Stomach (tissue), 8 donors: ENCODE measurements at regions not wholly inside any gene's neighbourhood (a gene's known extent, or its start where the extent isn't known, plus 50 kb on each side); places are given as distances from the start of the nearest gene placed in this dataset.

Experiments
- DNase-seq, 2 donors: peaks; one replicate each; pipeline versions ENCODE4 v3.0.0 to v3.0.0-alpha.2; 2013 to 2019
- H3K27ac ChIP-seq, 5 donors: fragments of 200-600 bp in 4 of 5; sonication (generic) in 4 of 5; one replicate each; pipeline ENCODE4 v1.5.1; 2013 to 2019; ENCODE audit warnings: mild to moderate bottlenecking in 1 of 5, moderate library complexity in 1 of 5
- H3K27me3 ChIP-seq, 3 donors: fragments of 200-600 bp; sonication (generic); one replicate each; pipeline ENCODE4 v1.5.1; 2017 to 2019; ENCODE audit warnings: mixed run types in 1 of 3
- H3K36me3 ChIP-seq, 4 donors: fragments of 200-600 bp; sonication (generic); 1 replicate in 3 of 4; 2 replicates in 1 of 4; pipeline ENCODE4 v1.5.1; 2016 to 2019
- H3K4me1 ChIP-seq, 4 donors: fragments of 200-600 bp; sonication (generic); one replicate each; pipeline ENCODE4 v1.5.1; 2016 to 2019
- H3K4me3 ChIP-seq, 4 donors: fragments of 200-600 bp; sonication (generic) in 3 of 4; one replicate each; pipeline ENCODE4 v1.5.1; 2016 to 2019; ENCODE audit warnings: mild to moderate bottlenecking in 1 of 4
- H3K9me3 ChIP-seq, 4 donors: fragments of 200-600 bp; sonication (generic); one replicate each; pipeline ENCODE4 v1.5.1; 2016 to 2019
- EP300 ChIP-seq: sonication (generic); formaldehyde crosslinking; IDR thresholded peaks from one replicate; pipeline ENCODE4 v1.6.1; 2017; ENCODE audit warnings: antibody characterized with exemption
- POLR2A ChIP-seq, 4 donors: fragments of 450-650 bp; IDR thresholded peaks; one replicate each; pipeline ENCODE4 v1.6.1; 2016; ENCODE audit warnings: antibody characterized with exemption in 4 of 4, control low read depth in 2 of 4, mild to moderate bottlenecking in 1 of 4, moderate library complexity in 1 of 4
- POLR2AphosphoS5 ChIP-seq, 3 donors: sonication (generic); formaldehyde crosslinking; IDR thresholded peaks; one replicate each; pipeline ENCODE4 v1.6.1; 2016; ENCODE audit warnings: antibody characterized with exemption in 3 of 3
- WGBS, 5 donors: extraction: QIAGEN DNeasy Blood & Tissue Kit in 3 of 5; methylation state at CpG; one replicate each; pipeline versions ENCODE4 v1.1.5 to v1.1.7; 2013 to 2018; 5-methylcytosine and 5-hydroxymethylcytosine counted together
- intact Hi-C: fragments of 100-400 bp; cut with DNase I; formaldehyde crosslinking; loops from one replicate; pipeline ENCODE4 v1.15.1; 2023; ENCODE audit warnings: low total_unique reads
- TF ChIP-seq, protein P1 (sequence below), 7 experiments: fragments of 450-650 bp in 4 of 7; fragments of 200-600 bp in 3 of 7; sonication (generic) in 3 of 7; IDR thresholded peaks; one replicate each; pipeline ENCODE4 v1.5.1; 2016 to 2019; ENCODE audit warnings: antibody characterized with exemption in 7 of 7, control low read depth in 2 of 7, mild to moderate bottlenecking in 1 of 7
- donor health status: healthy with polysubstance abuse.
- donor health status: Bipolar disorder and iron deficiency.
- donor health status: healthy.

GRCh38 chr5:142475102-142475513 is 150.3 kb upstream of the SPRY4 start:
- TF ChIP-seq, protein P1, sequence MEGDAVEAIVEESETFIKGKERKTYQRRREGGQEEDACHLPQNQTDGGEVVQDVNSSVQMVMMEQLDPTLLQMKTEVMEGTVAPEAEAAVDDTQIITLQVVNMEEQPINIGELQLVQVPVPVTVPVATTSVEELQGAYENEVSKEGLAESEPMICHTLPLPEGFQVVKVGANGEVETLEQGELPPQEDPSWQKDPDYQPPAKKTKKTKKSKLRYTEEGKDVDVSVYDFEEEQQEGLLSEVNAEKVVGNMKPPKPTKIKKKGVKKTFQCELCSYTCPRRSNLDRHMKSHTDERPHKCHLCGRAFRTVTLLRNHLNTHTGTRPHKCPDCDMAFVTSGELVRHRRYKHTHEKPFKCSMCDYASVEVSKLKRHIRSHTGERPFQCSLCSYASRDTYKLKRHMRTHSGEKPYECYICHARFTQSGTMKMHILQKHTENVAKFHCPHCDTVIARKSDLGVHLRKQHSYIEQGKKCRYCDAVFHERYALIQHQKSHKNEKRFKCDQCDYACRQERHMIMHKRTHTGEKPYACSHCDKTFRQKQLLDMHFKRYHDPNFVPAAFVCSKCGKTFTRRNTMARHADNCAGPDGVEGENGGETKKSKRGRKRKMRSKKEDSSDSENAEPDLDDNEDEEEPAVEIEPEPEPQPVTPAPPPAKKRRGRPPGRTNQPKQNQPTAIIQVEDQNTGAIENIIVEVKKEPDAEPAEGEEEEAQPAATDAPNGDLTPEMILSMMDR (IDR thresholded peaks at IDR 0.05): no peak
- TF ChIP-seq EP300 (no peak), POLR2AphosphoS5 (IDR thresholded peaks at IDR 0.05) (no peak), POLR2A (IDR thresholded peaks at IDR 0.05) (no peak)
- H3K9me3 ChIP-seq: peaks cover 0 to 10% (median 4%) of the 10 kb centered on the region in 4 donors
- intact Hi-C loops: no loop called here
- no peaks in the 10 kb centered on the region for H3K36me3 ChIP-seq
- no peak for DNase-seq
- 77 to 85% (median 80%) methylated on average over 2 of the region's 2 CpGs for WGBS, 5 donors
- H3K27me3 ChIP-seq: peaks cover 0 to 6% (median 0%) of the 10 kb centered on the region in 3 donors
- H3K4me1 ChIP-seq: no peaks in the 10 kb centered on the region
- no peak overlapping the region for H3K4me3 ChIP-seq
- no peak overlapping the region for H3K27ac ChIP-seq

DNA sequence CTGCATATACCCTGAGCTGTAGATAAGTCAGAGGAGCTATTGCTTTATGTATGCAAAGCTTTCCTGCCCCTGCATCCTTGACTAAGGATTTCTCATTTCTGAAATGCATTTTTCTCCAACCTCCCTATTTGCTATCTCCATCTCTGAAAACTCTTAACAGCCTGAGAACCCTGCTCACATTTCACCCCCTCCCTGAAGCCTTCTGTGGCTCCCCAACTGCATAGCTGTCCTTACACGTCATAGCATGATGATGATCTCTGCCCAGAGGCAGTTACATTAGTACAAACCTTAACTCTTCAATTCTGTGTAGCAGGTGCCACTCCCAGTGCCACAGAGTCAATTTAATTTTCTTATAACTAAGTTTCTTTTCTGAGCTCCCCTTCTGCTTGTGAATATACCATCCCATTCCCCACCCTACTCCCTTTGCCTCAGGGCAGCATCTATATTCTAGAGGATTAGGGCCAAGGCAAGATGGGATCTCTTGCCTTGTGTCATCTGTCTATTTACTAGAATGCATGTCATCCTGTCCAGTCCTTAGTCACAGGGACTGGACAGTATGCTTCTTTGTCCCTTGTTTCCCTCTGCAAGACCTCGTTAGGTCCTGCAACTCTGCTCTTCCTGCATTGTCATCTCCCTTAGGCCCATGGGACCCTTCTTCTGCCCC is 149.7 kb upstream of the SPRY4 start:
- WGBS, 5 donors: 84 to 94% (median 87%) methylated on average over 2 of the region's 2 CpGs
- H3K27ac ChIP-seq: no peak overlapping the region
- peaks cover 0 to 1% (median 0%) of the 10 kb centered on the region in 3 donors for H3K27me3 ChIP-seq
- no peak for TF ChIP-seq EP300
- H3K4me3 ChIP-seq: no peak overlapping the region
- intact Hi-C loops: no loop called here
- H3K9me3 ChIP-seq: peaks cover 0 to 9% (median 4%) of the 10 kb centered on the region in 4 donors
- no peaks in the 10 kb centered on the region for H3K4me1 ChIP-seq
- H3K36me3 ChIP-seq: no peaks in the 10 kb centered on the region
- no peak for DNase-seq

GRCh38 chr5:142473038-142473437 is 148.2 kb upstream of the SPRY4 start:
- Histone ChIP-seq H3K4me1 (no peaks in the 10 kb centered on the region), H3K27me3 (no peaks in the 10 kb centered on the region), H3K36me3 (no peaks in the 10 kb centered on the region), H3K27ac (no peak overlapping the region), H3K9me3 (no peaks in the 10 kb centered on the region), H3K4me3 (no peak overlapping the region)
- no peak for DNase-seq
- intact Hi-C loops: no loop called here
- TF ChIP-seq POLR2A (IDR thresholded peaks at IDR 0.05) (no peak), EP300 (no peak), POLR2AphosphoS5 (IDR thresholded peaks at IDR 0.05) (no peak)
- TF ChIP-seq, protein P1 (IDR thresholded peaks at IDR 0.05): no peak

DNA sequence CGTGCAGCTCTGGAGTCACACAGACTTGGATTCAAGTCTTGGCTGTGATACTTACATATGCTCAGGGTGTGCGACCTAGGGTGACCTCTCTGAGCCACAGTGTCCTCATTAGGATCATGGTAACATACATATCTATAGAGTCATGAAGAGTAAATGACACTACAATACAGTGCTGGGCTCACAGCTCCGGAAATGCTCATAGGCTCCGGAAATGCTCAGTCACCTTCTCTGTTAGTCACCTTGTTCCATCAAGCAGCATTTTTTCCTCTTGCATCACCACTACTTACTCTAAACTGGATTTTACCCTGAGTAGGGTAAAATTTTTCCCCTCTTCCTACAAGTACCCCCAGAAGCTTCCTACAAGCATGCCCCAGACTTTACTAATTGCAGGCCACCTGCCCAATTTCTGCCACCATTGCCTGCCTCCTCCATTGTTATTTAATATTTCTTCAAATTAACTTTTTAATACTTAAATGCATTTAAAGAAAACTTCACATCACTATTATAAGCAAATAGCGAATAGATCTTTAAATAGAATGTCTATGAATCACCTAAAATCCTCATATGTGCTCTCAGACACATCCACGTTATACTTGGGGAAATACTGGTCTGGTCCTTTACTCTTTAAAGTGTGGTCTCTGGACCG is 147.6 kb upstream of the SPRY4 start:
- H3K9me3 ChIP-seq: no peaks in the 10 kb centered on the region
- no peak overlapping the region for H3K27ac ChIP-seq
- intact Hi-C loops: no loop called here
- no peak overlapping the region for H3K4me3 ChIP-seq
- H3K36me3 ChIP-seq: no peaks in the 10 kb centered on the region
- no peaks in the 10 kb centered on the region for H3K27me3 ChIP-seq
- no peaks in the 10 kb centered on the region for H3K4me1 ChIP-seq
- TF ChIP-seq EP300 (no peak), POLR2AphosphoS5 (IDR thresholded peaks at IDR 0.05) (no peak), POLR2A (IDR thresholded peaks at IDR 0.05) (no peak)
- TF ChIP-seq, protein P1 (IDR thresholded peaks at IDR 0.05): no peak
- WGBS, 5 donors: 74 to 83% (median 81%) methylated on average over 7 of the region's 7 CpGs
- DNase-seq: no peak
